GM19239 (cell line): ENCODE measurements at regions not wholly inside any gene's neighbourhood (a gene's known extent, or its start where the extent isn't known, plus 50 kb on each side); places are given as distances from the start of the nearest gene placed in this dataset.

Source experiments
- DNase-seq: peaks from one replicate; pipeline ENCODE4 v3.0.0; 2011; ENCODE audit warnings: low spot score; ENCODE audit not compliant: insufficient read length
- FAIRE-seq: peaks from 2 replicates; lab custom pipeline; 2011; peaks lifted over from hg19 to GRCh38; lab: Jason Lieb, UNC

DNA sequence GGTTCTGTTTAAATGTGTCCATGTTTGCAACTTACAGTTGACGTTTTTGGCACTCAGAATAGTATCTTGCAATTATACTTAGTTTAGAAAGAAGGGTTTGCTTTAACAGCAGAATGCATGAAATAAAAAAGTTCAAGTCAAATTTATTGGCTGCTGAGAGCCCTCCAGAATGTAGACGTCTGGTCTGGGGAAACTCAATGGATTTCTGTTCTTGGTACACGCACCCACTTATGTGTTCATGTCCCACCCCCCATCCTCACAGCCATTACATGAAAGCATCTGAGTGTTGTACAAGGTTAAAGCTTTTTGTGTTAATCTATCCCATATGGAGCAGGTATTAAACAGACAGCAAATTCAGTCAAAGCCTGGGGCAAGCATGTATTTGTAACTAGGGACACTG is 219.5 kb downstream of the SOX11 start:
- DNase-seq (no peak), FAIRE-seq (no peak)

- DNase-seq (no peak), FAIRE-seq (no peak)
Observed at GRCh38 chr2:5913711-5914395, 221.7 kb downstream of the SOX11 start.

- no peak for DNase-seq
- FAIRE-seq: no peak
Observed at GRCh38 chr2:5914811-5915611, 222.8 kb downstream of the SOX11 start.

DNA sequence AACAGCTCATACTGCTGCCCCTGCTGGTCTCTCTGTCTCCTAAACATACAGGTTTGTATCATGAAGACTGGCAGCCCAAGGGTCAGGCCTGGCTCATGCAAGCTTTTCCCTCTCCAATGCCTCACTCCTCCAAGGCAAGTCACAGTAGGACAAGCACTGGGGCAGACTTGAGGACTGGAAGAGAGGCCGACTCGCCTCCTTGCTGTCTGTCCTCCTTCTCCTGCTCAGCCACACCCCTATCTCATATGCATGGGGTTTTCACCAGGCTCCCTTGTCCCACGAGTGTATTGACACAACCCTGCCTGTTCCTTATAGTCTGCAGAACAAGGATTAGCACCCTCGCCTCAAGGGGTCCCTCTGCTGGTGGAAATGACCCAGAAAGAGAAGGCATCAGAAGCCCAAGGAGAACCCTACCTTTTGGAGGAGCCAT is 223.7 kb downstream of the SOX11 start:
- no peak for DNase-seq
- no peak for FAIRE-seq

- FAIRE-seq: no peak
- DNase-seq: no peak
Observed at GRCh38 chr2:5921081-5921642, 229.0 kb downstream of the SOX11 start.

GRCh38 chr2:5923957-5924945 is 232.1 kb downstream of the SOX11 start:
- DNase-seq: no peak
- no peak for FAIRE-seq

DNA sequence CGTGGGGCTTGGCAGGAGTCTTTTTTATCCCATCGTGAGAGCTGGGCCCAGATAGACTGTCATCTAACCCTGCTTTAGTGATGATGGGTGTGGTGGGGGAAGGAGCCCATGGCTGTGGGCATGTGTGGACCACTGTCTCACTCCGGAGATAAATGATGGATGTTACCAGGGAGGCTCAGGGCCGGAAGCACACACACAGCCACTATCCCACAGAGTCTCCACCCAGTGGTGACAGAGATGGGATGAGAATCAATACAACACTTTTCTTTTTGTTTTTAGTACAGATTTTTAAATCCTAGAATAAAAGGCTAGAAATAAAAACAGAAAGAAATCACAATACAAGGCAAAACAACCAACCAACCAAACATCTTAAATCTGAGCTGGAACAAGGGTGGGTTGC is 233.4 kb downstream of the SOX11 start:
- FAIRE-seq: no peak
- no peak for DNase-seq

DNA sequence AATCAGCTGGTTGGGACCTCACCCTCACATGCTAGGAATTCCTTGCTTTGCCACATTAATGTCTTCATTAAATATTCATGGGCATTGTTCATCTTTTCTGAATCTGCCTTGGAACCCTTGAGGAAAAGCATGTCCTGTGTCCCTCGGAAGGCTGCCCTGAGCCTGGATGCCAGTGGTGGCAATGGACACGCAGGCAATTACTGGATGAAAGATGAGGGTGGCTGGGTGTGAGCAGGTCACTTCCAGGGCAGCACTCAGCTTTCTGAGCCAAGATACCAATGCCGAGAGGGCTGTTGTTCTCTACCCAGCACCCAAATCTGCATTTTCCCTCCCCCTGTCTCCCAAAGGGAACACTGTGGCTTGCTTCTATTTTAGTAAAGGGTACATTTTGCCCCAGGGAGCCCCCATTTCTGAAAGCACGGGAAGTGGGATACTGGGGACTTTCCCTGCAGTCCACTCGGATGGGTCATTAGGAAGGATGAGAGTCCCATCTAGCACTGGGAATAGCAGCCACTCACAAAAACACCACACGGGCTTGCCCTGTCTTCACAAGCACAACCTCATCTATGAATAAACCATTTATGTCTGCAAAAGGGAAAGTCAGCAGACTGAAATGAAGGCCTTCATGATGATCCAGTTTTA is 234.8 kb downstream of the SOX11 start:
- FAIRE-seq (no peak), DNase-seq (no peak)

DNA sequence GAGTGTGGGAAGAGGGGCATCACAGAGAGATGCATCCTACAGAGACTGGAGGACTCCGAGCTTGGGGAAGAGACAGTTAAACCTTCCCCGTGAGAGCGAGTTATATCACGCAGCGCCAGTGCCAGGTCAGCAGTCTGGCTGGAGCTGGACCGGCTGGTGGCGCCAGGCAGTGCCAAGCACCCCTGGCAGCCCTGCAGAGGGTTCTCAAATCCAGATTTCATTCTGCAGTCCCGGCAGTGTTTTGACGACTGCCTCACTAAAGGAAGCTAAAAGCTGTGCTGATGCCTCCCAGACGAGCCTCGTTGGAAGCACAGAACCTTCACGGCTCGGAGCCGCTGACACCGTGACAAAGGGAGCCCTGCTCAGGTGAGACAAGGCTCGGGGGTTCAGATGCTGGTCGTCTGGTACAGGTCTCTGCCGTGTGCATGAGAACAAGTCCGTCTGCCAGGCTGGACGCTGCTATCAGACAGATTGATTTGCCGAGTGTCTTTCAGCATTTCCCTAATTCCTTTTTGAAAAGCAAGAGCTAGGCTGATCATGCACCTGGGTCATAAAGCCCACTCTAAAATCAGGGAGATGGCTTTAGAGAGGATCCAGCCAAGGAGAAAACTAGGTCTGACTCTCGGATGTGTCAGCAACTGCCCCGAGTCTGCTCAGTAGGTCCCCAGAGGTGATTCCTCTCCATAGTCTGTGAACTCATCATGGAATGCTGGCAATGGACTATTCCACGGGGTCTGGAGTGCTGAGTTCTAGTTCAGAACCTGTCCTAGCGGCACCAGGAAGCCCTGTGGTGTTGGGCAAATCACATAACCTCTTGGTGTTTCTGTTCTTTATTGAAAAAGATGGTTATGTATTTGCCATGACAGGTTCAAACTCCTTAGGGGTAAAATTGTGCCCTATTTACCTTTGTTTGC is 240.6 kb downstream of the SOX11 start:
- no peak for DNase-seq
- FAIRE-seq: no peak

DNA sequence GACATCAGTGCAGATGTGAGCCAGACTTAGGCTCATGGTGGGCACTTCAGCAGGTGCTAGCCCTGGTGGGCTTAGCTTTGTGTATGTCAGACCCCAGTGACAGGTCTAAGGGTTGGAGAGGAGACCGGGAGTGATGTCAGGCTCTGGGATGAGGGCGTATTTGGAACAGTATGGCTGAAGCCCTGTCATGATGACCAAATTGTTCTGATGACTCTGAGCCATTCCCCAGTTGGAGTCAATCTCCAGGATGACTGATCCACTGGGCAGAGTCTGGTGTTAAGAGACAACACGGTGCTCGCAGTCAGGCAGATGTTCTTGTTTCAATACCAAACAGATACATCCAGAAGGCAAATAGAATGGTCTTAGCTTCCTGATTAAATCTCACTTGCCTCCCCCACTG is 241.5 kb downstream of the SOX11 start:
- DNase-seq (no peak), FAIRE-seq (no peak)

DNA sequence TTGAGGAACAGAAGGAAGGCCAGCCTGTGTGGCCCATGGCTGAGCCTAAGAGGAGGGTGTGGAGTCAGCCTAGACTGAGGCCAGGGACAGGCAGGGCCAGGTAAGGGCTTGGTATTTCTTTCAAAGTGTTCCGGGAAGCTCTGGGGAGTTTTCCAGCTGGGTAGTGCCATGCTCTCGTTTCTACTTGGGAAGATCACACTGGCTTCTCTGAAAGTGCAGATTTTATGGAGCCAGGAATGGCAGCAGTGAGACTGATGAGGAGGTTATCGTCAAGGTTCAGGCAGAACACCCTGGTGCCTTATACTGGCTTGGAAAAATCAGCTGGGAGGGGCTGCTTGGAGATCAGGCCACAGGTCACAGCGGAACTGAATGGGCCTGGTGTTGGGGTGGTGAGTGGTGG is 245.1 kb downstream of the SOX11 start:
- FAIRE-seq (no peak), DNase-seq (no peak)

DNA sequence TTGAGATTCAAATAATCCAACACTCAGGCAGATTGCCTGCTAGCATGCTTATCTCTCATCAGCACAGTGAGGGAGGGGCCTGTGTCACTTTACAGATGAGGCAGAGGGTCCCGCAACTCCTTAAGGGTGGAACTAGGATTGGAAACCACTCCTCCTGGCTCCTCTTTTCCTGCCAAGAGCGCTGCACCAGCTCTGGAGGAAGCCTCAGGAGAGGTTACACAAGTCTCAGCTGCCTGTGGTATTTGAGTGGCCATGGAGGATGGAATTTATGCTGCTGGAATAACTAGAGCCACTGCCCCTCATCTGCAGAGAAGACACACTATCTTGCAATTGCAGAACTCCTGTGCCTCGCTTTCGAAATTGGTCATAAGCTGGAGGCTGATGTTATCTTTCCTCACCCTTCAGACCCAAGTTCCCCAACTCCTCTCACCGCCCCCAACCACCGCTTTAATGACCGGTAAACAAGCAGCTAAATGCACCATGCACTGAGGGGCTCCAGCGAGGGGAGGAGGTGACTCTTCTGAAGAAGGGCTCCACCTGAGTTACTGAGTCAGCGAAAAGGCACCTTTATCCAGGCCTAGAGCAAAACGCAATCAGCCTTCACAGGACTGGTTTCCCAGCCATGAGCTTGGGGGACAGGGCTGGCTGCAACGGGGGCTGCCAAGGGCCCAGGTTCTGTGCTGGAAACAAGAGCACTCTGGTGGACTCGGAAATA is 245.8 kb downstream of the SOX11 start:
- DNase-seq: no peak
- no peak for FAIRE-seq

DNA sequence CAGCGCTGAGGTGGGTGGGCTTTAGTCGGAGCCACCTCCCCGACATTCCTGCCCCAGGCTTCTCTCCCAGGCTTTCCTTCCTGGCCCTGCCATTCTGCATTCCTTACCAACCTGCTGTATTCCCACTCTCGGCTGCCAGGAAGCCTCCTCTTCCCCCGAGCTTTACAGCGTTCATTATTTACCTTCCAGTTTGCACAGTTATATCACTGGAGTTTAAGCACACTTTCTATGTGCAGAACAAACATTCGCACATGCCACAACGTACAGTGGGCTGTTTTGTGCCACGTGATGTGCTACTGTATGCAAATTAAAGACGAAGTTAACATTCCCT is 246.3 kb downstream of the SOX11 start:
- DNase-seq (no peak), FAIRE-seq (no peak)

DNA sequence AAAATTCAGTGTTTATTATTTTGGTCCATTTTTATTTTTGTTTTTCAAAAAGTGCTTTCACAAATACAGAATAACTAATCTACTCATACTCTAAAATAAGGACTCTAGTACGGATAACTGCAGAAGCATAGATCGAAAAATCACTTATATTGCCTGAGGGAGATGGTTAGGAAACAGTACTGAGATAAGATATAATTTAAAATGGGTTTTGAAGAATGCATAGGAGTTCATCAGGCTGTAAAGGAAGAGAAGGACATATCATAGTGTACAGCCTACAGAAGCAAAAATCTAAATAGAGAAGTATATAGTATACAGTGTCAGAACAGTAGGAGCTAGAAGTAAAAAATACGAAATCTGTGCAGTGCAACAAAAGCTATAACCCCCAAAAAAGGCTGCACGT is 247.4 kb downstream of the SOX11 start:
- DNase-seq: no peak
- FAIRE-seq: no peak

- FAIRE-seq (no peak), DNase-seq (no peak)
Observed at GRCh38 chr2:5940596-5941535, 248.7 kb downstream of the SOX11 start.

DNA sequence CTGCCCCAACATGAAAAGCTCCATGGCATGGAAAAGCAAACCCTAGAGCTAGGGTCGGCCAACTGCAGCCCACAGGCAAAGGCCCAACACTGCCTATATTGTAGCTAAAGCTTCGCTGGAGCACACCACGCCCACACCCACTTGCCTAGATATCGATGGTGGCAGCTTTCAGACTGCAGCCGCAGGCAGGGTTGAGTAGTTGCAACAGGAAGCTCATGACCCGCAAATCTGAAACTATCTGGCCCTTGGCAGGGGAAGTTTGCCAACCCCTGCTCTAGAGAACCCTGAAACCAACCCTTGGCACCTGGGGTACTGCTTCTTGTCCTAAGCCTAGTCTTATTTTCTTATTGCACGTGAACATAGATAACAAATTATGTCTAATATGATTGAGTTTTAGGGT is 250.0 kb downstream of the SOX11 start:
- FAIRE-seq: no peak
- no peak for DNase-seq

GRCh38 chr2:5945742-5946141 is 253.6 kb downstream of the SOX11 start:
- DNase-seq (no peak), FAIRE-seq (no peak)
